ENCODE measurements at regions not wholly inside any gene's neighbourhood (a gene's known extent, or its start where the extent isn't known, plus 50 kb on each side); places are given as distances from the start of the nearest gene placed in this dataset.
A peak's percentile ranks its signal among the peaks of the same experiment; 100 is the strongest.
"Not testable (repeated sequence)": the region's sequence is repeated elsewhere in the genome, so short reads cannot be mapped to it uniquely, and the experiment has no call there.

DNA sequence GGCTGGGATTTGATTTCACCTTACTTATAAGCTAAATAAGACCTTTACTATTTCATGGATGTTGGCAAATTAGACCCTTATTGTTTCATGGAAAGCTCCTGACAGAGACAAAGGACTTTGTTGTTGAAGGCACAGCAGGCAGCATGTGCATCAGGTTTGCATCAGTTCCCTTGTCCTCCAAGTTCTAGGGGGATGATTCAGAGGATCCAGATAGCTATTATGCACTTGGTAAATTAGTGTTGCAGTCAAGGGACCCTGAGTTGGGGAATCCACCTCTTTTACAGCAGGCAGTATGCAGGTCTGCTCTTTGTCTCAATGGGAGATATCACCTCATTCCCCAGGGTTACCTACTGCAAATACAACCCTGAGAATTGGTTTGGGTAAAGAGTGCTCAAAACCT lies 131.4 kb upstream of the IGSF10 start:
- DNase-seq: no peak

DNA sequence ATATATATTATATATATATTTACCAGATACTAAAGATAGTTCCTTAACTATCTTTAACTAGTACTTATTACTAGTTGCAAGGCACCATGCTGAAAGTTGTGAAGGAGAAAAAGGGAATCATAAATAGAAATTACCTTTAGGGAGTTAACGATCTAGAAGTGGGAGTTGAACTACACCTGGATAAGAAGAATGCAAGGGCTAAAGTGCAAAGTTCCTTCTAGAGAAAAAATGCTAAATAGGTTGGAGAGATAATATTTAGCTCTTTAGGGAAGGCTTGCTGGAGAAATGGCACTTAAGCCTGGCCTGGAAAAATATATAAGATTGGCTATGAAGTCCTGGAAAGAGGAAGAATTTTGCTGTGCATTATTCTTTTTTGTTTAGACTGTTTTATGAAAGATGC lies 130.6 kb upstream of the IGSF10 start:
- no peak for DNase-seq

DNA sequence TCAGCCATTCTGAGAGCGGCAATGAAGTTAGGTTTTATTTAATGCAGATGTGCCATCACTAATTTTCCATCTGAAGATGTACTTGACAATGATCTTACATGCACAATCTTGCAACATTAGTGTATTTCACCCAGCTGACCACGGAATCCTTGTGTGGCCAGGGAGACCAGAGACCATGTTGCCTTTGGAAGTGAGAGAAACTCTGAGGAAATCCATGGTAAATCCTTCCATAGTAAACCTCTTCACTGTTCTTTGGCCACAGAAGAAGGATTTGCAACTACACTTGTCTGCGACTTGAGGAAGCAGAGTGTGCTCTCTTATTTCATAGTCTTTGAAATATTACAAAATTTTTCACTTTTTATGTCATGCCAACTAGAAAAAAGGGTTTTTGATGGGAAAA lies 128.4 kb upstream of the IGSF10 start:
- no peak for DNase-seq

DNA sequence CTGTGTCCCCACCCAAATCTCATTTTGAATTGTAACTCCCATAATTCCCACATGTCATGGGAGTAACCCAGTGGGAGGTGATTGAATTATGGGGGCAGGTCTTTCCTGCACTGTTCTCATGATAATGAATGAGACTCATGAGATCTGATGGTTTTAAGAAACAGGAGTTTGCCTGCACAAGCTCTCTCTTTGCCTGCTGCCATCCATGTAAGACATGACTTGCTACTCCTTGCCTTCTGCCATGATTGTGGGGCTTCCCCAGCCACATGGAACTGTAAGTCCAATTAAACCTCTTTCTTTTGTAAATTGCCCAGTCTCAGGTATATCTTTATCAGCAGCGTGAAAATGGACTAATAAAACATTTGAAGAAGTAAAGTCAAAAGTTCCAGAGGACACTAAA lies 126.8 kb upstream of the IGSF10 start:
- not testable (repeated sequence) for DNase-seq

DNA sequence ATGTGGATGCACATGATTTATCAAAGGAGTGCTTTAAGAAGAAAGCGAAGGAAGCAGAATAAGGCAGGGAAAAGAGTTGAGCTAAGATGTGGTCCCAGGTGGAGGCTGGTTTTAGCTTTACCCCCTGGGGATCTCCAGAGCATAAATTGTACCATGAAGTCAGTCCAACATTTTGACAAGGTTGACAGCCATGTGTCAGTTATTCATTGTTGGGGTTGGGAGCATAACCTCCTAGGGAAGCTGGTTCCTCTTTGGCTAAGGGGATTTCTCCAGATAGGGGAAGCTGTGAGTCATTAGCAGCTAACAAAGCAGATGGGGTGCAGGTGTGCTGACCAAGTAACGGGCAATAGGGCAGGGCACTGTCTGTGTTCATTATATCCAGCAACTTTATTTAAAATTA lies 123.7 kb upstream of the IGSF10 start:
- no peak for DNase-seq

DNA sequence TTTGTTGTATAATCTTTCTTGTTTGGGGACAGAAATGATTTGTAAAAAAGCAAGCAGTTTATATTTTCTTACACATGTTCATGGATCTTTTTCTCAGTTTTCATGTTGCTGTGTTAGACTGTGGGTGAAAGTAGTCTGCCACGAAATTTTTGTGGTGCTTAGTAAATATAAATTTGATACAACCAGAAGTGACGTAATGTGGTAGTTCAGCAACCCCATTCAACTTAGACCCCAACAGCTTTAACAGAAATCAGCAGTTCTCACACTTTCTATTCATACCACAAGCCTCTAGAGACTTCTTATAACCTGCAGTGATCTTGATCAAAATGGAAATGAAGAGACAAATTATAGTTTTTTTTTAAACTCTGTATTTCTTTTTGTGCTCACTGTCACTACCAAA lies 120.2 kb upstream of the IGSF10 start:
- no peak for DNase-seq

DNA sequence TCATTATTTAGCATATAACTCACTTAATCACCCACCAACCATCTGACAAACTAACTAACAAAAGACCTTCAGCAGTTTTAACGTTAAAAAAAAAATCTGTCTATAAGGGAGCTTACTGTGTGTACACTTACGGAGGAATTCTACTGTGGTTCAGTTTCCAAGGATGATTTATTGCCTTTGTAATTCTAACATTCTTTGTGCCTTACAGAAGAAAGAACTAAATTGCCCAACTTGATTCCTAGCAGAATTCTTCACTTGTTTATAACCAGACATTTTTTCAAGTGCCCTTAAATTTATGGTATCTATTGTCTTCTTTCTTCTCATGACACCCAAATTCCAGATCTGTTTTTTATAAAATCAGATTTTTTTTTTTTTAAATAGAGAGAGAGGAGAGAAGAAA lies 119.7 kb upstream of the IGSF10 start:
- peak; percentile 90 for DNase-seq

DNA sequence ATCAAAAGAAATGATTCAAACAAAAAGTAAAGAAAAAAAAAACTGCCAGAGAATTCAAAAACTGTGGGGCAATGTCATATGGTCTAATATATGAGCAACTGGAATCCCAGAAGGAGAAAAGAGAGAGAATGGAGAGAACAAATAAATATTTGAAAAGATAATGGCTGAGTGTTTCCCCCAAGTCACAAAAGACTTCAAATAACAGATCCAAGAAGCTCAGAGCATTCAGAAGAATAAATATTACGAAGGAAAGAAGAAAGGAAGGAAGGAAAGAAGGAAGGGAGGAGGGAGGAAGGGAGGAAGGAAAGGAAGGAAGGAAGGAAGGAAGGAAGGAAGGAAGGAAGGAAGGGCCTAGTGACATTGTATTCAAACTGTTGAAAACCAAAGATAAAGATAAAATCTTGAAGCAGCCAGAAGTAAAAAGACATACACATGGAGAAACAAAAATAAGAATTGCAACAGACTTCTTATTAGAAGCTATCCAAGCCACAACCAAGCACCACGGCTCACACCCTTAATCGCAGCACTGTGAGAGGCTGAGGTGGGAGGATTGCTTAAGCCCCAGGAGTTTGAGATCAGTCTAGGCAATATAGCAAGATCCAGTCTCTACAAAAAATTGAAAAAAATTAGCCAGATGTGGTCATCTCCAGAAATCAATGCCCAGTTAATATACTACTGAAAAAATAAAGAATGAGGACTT lies 118.9 kb upstream of the IGSF10 start:
- peak; percentile 16 for DNase-seq

DNA sequence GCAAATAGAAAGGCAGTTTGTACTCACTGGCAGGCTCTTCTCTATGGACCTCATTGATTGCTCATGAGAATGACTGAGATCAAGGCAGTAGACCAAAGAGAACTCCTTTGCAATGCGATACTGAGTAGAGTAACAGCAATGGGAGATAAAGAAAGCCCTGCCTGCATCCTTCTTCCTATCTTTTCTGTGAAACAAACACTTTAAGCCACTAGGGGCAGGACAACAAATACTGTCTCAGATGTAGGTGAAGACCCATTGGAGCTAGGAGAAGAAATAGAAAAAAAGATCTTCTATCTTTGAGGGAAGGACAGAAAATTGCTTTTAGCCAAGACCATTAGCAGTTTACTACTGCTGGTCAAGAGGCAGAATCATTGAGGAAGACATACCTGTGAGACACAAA lies 117.6 kb upstream of the IGSF10 start:
- DNase-seq: no peak

DNA sequence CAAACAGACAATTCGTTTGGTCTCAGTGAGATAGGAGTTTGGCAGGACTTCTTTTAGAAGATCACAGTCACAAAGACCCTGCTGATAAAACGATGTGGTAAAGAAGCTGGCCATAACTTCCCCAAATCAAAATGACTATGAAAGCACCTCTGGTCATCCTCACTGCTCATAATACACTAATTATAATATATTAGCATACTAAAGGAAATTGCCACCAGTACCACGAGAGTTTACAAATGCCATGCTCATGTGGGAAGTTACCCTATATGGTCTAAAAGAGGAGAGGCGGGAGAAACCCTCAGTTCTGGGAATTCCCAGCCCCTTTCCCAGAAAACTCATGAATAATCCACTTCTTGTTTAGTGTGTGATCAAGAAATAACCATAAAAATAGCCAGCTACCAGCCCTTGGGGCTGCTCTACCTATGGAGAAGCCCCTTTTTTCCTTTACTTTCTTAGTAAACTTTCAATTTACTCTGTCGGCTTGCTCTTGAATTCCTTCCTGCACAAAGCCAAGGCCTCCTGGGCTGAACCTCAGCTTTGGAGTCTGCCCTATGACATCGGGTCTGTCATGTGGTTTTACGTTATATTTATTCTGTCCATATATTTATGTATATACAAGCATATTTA lies 115.8 kb upstream of the IGSF10 start:
- DNase-seq: no peak

DNA sequence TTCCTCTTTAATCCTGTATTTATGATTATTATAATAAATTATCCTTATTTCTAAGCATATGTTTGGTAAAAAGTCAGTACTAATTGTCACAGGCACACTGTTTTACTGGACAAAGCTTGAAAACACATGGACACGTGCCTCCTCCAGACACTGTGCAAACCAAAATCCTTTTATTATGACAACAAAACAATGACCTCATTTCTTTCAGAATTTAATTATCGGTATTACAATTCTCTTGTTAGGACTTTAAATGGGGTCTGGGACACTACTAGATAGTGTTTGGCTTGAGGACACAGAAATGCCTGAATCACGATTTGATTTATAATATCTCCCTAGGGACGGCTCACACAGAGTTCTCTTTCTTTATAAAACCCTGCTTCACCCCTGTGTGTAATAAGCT lies 107.3 kb upstream of the IGSF10 start:
- no peak for DNase-seq

DNA sequence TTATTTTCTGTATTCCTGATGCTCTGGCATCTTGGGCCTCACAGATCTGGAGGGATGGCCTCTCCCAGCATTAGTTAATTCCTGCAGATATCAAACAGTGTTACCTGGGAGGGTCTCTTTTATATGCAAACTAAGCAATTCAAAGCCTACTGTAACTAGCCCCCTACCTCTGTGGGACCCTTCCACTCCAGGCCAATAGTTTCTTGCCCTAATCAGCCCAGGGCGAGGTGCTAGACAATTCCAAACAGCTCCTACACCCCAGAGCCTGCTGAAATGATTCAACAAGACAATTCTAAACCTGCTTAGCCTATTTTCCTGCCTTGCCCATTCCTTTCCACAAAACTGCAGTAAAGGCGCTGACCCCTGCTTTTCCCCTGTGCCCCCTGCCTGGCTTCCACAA lies 106.6 kb upstream of the IGSF10 start:
- no peak for DNase-seq

DNA sequence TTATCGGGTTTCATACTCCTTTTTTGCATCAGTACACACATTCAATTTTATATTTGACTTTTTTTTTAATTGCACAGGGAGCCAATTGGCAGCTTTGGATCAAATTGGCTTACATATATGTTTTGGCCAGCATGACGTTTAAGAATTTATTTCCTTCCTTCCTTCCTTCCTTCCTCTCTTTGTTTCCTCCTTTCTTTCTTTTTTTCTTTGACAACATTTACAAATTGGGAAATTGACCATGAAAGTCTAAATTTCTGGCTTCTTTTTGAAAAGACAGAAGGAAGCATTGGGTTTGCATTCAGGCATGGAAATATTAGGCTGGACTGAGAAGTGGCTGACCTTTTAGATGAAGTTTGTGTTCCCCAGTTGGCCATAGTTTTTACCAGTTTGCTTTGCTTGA lies 103.4 kb upstream of the IGSF10 start:
- no peak for DNase-seq

DNA sequence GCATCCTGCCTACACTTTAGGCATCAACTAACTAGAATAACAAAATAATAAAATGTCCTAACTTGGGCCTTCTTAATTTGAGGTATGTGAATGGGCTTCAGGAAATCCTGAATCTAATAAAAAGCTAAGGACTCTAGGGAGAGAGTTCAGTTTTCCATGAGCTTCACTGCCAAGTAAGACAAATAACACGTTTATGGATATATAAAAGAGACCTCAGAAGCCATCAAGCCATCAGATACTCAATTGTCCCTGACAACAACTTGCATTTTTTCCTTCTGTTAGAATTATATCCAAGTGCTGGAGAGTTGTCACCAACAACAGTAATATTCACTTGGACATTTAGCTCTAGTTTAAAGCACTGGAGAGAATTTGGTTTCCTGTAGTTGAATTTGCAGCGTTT lies 102.4 kb upstream of the IGSF10 start:
- no peak for DNase-seq

DNA sequence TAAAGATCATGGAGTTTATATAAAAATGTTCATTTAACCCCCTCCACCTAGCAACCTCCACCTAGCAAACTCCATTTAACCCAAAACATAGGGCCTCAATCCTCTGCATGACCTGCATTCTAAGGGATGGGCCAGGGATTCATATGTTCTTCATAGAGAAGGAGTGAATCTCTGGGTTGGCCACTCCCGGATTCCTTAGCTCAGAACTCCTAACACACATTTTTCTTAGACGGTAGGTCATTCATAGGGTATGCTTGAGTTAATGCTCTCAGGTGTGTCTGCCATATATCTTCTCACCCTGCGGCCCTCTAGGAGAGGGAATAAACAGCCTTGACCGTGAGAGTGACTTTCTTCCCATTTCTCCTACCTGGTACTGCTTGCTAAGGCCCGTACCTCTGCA lies 102.0 kb upstream of the IGSF10 start:
- DNase-seq: peak; percentile 2

DNA sequence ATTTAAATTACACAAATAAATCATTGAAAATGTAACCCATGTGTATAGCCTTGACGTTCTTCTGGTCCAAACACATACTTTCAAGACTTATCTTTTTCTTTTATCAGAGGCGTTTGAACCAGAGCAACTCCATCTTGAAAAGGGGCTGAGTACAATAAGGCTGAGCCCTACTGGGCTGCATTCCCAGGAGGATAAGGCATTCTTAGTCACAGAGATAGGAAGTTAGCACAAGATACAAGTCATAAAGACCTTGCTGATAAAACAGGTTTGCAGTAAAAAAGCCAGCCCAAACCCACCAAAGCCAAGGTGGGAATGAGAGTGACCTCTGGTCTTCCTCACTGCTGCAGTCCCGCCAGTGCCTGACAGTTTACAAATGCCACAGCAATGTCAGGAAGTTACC lies 101.0 kb upstream of the IGSF10 start:
- DNase-seq: no peak

DNA sequence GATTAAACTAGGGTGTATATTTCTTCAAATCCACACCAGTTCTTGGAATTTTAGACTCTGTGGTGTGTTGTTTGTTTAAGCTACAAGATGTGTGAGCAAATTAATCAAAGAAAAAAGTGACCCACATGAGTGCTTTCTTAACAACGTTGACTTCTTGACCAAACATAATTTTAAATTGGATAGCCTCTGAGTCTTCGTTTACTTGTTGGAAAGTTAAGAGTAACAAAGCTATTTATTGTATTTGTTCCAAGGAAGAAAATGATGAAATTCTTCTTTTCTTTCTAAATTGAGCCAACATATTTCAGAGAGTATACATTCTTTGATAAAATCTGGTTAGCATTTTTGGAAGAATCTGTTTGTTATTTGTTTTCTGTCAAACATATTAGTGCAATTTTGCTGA lies 99.9 kb upstream of the IGSF10 start:
- DNase-seq: no peak

DNA sequence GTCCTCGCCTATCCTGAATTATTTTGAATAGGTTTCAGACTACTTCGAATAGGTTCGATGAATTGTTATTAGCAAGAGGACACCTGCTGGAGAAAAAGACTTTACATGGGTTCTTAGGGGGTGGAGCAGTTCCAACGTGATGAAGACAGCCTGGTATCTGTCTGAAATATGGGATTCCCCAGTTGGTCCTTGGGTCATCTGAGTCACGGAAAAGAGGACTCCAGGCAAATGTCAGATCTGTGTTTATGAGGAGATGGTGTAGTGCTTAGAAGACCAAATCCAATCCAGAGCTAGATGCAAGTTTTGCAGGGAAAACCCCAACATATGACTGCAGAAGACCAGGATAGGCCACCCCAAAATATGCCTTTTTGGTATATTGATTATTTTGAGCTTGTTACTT lies 98.9 kb upstream of the IGSF10 start:
- no peak for DNase-seq

DNA sequence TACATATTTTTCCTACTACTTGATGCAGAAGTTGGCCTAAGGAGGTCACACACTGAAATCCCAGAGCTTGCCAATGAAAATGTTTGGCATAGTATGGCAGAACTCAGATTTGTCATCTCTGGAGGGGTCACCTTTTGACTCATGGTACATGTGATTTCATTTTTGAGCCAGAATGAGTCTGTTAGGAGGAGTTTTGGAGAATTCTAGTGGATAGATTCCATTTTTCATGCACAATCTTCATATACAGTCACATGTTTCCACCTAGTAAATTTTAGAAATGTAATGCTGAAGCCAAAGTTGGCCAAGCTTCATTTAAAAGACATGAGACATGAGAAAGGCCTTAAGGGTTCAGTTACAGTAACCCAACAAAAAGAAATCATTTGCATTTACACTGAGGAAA lies 97.8 kb upstream of the IGSF10 start:
- no peak for DNase-seq

DNA sequence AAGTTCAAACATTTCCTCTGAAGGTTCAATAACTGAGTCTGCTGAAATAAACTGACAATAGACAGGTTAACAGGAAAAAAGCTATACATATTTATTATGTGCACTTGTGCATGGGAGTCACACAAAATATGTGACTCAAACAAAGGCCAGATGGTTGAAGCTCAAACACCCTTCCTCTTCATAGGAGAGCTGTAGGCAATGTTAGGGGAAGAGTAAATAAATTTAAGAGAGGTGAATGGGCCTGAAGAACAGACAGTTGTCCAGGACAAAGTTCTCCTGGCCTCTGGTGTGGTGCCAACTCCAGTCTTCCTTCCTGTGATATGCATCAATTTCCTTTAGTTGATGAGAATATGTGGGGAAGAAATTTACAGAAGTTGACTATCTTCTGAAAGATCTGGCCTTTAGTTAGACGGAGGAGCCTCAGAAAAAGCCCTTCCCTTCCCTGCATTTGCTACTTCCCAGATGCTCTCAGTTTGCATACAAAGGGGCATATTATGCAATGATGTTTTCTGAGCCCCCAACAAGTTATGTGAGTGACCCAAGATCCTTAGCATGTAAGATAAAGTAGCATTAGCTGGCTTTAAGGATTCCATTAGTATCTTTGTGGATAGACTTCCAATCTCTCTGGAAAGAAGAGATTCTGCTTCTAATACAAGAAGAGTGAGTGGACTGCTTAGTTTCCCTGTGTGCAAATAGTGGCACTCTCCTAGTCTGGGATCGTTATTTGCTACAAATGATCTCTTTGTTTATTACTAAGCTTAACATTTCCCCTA lies 96.4 kb upstream of the IGSF10 start:
- no peak for DNase-seq

DNA sequence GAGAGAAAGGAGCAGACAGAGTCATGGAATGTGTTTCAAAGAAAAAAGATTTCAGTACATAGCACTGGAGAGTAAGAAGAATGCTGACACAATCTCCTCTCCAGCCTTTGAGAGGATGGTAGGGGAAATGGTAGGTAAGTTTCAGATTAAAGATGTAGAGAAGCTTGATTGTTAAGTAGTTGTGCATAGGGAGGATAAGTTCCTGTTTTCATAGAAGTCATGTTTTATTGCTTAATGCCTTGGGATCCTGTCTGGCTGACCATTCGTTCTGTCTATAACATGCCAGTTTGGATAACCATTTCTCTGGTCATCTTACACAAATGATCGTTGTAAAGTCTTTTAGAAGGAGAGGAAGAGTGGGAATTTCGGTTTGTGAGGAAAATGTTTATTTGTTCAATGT lies 95.7 kb upstream of the IGSF10 start:
- no peak for DNase-seq

DNA sequence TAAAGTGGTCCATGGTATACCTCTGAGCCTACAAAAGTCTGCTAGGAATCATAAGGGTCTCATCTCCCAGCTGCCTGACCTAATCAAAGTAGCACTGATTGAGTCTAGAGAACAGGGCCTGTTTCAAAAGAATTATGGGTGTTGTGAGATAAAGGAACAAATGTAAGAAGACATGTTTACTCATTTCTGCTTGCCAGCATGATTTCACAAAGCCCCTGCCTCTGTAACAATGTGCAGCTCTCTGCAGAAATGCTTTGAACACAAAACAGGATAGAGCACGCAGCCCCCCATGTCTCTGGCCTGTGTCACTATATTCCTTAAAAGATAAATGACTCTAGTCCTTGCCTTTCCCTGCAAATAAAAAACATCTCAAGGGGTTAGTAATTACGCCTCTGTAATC lies 94.7 kb upstream of the IGSF10 start:
- DNase-seq: no peak

DNA sequence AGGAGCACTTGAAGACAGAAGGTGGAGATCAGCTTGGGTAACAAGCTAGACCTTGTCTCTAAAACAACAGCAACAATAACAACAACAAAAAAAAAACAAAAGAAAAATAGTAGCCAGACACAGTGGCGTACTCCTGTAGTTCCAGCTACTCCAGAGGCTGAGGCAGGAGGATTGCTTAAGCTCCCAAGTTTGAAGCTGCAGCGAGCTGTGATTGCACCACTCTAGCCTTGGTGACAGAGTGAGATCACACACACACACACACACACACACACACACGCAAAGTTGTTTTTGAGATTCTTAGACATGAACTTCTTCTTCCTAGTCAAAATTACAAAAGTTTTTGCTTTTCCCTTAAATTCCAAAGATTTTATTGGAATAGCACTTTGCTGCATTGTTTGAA lies 93.0 kb upstream of the IGSF10 start:
- no peak for DNase-seq

DNA sequence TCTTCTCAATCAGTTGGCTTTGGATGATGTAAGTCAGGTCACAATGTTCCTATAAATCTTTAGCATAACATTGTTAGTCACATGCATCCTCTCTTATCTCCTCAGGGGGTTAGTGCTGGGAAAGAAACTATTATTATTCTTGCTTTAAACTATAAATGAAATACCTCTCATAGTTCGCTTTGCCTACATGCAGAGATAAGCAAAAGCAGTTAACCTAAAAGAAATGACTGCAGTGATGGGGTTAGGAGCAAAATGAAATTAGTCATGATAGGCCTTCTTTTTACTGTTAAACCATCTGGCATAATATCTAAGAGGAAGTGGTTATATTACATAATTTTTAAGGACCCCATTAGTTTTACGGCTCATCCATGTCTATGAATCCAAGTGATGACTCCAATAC lies 91.7 kb upstream of the IGSF10 start:
- DNase-seq: no peak

DNA sequence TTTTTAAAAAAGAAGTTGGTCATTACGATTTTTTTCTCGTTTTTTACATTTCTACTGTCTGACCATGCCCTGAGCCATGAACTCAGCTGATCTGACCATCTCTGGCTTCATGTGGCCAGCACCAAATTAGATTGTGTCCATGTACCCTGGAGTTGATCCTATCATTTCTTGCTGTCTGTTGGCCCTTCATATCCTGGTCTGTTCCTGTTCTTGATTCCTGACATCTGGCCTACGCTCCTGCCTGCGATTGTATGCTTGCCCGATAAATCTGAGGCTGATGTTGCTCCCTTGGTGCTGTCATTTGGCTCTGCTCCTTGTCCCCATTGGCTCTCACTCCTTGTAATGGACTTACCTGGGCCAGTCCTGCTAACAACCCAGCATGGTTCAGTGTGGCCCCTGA lies 89.8 kb upstream of the IGSF10 start:
- no peak for DNase-seq

Data from kidney glomerular epithelial cell (primary cell).